SK-N-SH treated with all-trans-retinoic acid at 6 μM for 48 hours (cell line): ENCODE measurements at regions not wholly inside any gene's neighbourhood (a gene's known extent, or its start where the extent isn't known, plus 50 kb on each side); places are given as distances from the start of the nearest gene placed in this dataset.

Experiments
- ARNTL ChIP-seq: fragments of 450-650 bp; formaldehyde crosslinking; IDR thresholded peaks from 2 replicates; pipeline ENCODE4 v1.5.0; 2020; ENCODE audit warnings: low read depth, mild to moderate bottlenecking, moderate library complexity, borderline replicate concordance
- BACH2 ChIP-seq: fragments of 250-450 bp; sonication (Bioruptor Pico); IDR thresholded peaks from 2 replicates; pipeline ENCODE4 v1.9.0; 2021; ENCODE audit warnings: mild to moderate bottlenecking, borderline replicate concordance
- CREB5 ChIP-seq: fragments of 250-450 bp; sonication (Bioruptor Pico); IDR thresholded peaks from 2 replicates; pipeline ENCODE4 v1.5.1; 2020; ENCODE audit warnings: low read depth, mild to moderate bottlenecking, moderate library complexity
- ESRRG ChIP-seq: fragments of 250-450 bp; sonication (Bioruptor Pico); IDR thresholded peaks from 2 replicates; pipeline ENCODE4 v1.6.1; 2021; ENCODE audit warnings: mild to moderate bottlenecking
- PATZ1 ChIP-seq: fragments of 250-450 bp; sonication (Bioruptor Pico); IDR thresholded peaks from 2 replicates; pipeline ENCODE4 v1.8.0; 2020; ENCODE audit warnings: mild to moderate bottlenecking, moderate library complexity, borderline replicate concordance
- RARB ChIP-seq: fragments of 250-450 bp; sonication (Bioruptor Pico); IDR thresholded peaks from 2 replicates; pipeline ENCODE4 v1.8.0; 2021; ENCODE audit warnings: mild to moderate bottlenecking, moderate library complexity
- ZFP3 ChIP-seq: fragments of 250-450 bp; sonication (Bioruptor Pico); IDR thresholded peaks from 2 replicates; pipeline ENCODE4 v1.5.0; 2020; ENCODE audit warnings: mild to moderate bottlenecking, moderate library complexity

- TF ChIP-seq ARNTL (CRISPR knock-in tag) (no peak), PATZ1 (no peak), CREB5 (CRISPR knock-in tag) (no peak), ESRRG (CRISPR knock-in tag) (no peak), RARB (no peak), ZFP3 (CRISPR knock-in tag) (no peak), BACH2 (CRISPR knock-in tag) (no peak)
Measured at GRCh38 chr7:155972651-155973390, 160.6 kb upstream of the SHH start.
